HCT116 (cell line): ENCODE measurements at regions not wholly inside any gene's neighbourhood (a gene's known extent, or its start where the extent isn't known, plus 50 kb on each side); places are given as distances from the start of the nearest gene placed in this dataset.

Experiments
- CTCF ChIP-seq, 3 experiments: fragments of 200-600 bp in 1 of 3; sonication (generic) in 1 of 3; IDR thresholded peaks in 2 of 3; conservative IDR thresholded peaks in 1 of 3; 2 replicates each; pipeline ENCODE4 v1.5.1; 2012 to 2017; ENCODE audit warnings: low read depth in 2 of 3, low read length in 2 of 3, antibody characterized with exemption in 1 of 3, borderline replicate concordance in 1 of 3, control low read depth in 1 of 3, mild to moderate bottlenecking in 1 of 3, mixed read lengths in 1 of 3, mixed run types in 1 of 3, moderate library complexity in 1 of 3; ENCODE audit not compliant: insufficient read depth in 1 of 3
- EZH2phosphoT487 ChIP-seq: fragments of 200-600 bp; IDR thresholded peaks from 2 replicates; pipeline ENCODE4 v1.6.1; 2018; ENCODE audit warnings: antibody characterized with exemption, borderline replicate concordance
- POLR2A ChIP-seq: IDR thresholded peaks from 2 replicates; pipeline ENCODE4 v1.7.0; 2011; ENCODE audit warnings: borderline replicate concordance; ENCODE audit not compliant: insufficient read depth, insufficient read length; ENCODE audit errors: extremely low read depth
- RAD21 ChIP-seq: IDR thresholded peaks from 2 replicates; pipeline ENCODE4 v1.6.1; 2012; ENCODE audit warnings: low read depth, mild to moderate bottlenecking
- SP1 ChIP-seq: IDR thresholded peaks from 2 replicates; pipeline ENCODE4 v1.6.1; 2012; ENCODE audit warnings: low read depth
- ZNF274 ChIP-seq: fragments of 200-500 bp; sonication (Bioruptor generic); IDR thresholded peaks from 2 replicates; pipeline ENCODE4 v1.6.1; 2014; ENCODE audit warnings: mild to moderate bottlenecking, low read depth, low read length, inconsistent platforms
- TF ChIP-seq, protein P1 (sequence below): IDR thresholded peaks from 2 replicates; pipeline ENCODE4 v1.6.1; 2012
- TF ChIP-seq, protein P2 (sequence below): IDR thresholded peaks from 2 replicates; pipeline ENCODE4 v1.6.1; 2012

GRCh38 chr21:27590271-27590670 is 623.4 kb upstream of the ADAMTS5 start:
- TF ChIP-seq CTCF (IDR thresholded peaks at IDR 0.05 in 2 of 3, conservative IDR thresholded peaks at IDR 0.05 in 1 of 3; ENCODE audit: borderline replicate concordance in 1 of 3, insufficient read depth in 1 of 3, low read depth in 2 of 3, low read length in 2 of 3) (no peak), RAD21 (no peak), POLR2A (no peak), ZNF274 (no peak), SP1 (no peak), EZH2phosphoT487 (no peak)
- TF ChIP-seq, protein P1, sequence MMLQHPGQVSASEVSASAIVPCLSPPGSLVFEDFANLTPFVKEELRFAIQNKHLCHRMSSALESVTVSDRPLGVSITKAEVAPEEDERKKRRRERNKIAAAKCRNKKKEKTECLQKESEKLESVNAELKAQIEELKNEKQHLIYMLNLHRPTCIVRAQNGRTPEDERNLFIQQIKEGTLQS = no peak
- TF ChIP-seq, protein P2, sequence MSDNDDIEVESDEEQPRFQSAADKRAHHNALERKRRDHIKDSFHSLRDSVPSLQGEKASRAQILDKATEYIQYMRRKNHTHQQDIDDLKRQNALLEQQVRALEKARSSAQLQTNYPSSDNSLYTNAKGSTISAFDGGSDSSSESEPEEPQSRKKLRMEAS = no peak
